T1000 (cell line): ENCODE measurements at regions not wholly inside any gene's neighbourhood (a gene's known extent, or its start where the extent isn't known, plus 50 kb on each side); places are given as distances from the start of the nearest gene placed in this dataset.

Source experiments
- DNase-seq: peaks from one replicate; lab custom pipeline; 2025; ENCODE audit warnings: mixed read lengths; lab: John Stamatoyannopoulos, UW

- DNase-seq, result no peak
Measured at GRCh38 chr4:112847781-112848180, 201.7 kb upstream of the ANK2 start.

GRCh38 chr4:112848911-112849310 lies 200.5 kb upstream of the ANK2 start:
- no peak for DNase-seq

- no peak for DNase-seq
Measured at GRCh38 chr4:112852601-112853000, 196.9 kb upstream of the ANK2 start.

GRCh38 chr4:112853662-112854256 lies 195.7 kb upstream of the ANK2 start:
- DNase-seq, result no peak

- no peak for DNase-seq
Measured at GRCh38 chr4:112854420-112854819, 195.0 kb upstream of the ANK2 start.

GRCh38 chr4:112855058-112855457 lies 194.4 kb upstream of the ANK2 start:
- DNase-seq, result no peak

- DNase-seq, result peak; percentile 45
Measured at GRCh38 chr4:112857461-112857860, 192.0 kb upstream of the ANK2 start.

GRCh38 chr4:112858751-112859150 lies 190.7 kb upstream of the ANK2 start:
- DNase-seq, result no peak

GRCh38 chr4:112859456-112860184 lies 189.8 kb upstream of the ANK2 start:
- no peak for DNase-seq

GRCh38 chr4:112860830-112861690 lies 188.4 kb upstream of the ANK2 start:
- DNase-seq, result no peak

- no peak for DNase-seq
Measured at GRCh38 chr4:112861691-112862674, 187.5 kb upstream of the ANK2 start.

GRCh38 chr4:112865443-112865842 lies 184.0 kb upstream of the ANK2 start:
- no peak for DNase-seq

GRCh38 chr4:112876316-112876715 lies 173.1 kb upstream of the ANK2 start:
- no peak for DNase-seq

GRCh38 chr4:112881842-112882241 lies 167.6 kb upstream of the ANK2 start:
- DNase-seq, result no peak

GRCh38 chr4:112882286-112882685 lies 167.2 kb upstream of the ANK2 start:
- no peak for DNase-seq

- no peak for DNase-seq
Measured at GRCh38 chr4:112884406-112884805, 165.0 kb upstream of the ANK2 start.

GRCh38 chr4:112885897-112886296 lies 163.6 kb upstream of the ANK2 start:
- no peak for DNase-seq

GRCh38 chr4:112888622-112889021 lies 160.8 kb upstream of the ANK2 start:
- no peak for DNase-seq

GRCh38 chr4:112889199-112889598 lies 160.3 kb upstream of the ANK2 start:
- no peak for DNase-seq

- DNase-seq, result no peak
Measured at GRCh38 chr4:112889619-112890527, 159.6 kb upstream of the ANK2 start.

GRCh38 chr4:112894480-112894879 lies 155.0 kb upstream of the ANK2 start:
- no peak for DNase-seq
